CD4-positive, alpha-beta T cell treated with Interferon gamma for 1 hour (primary cell): ENCODE measurements at regions not wholly inside any gene's neighbourhood (a gene's known extent, or its start where the extent isn't known, plus 50 kb on each side); places are given as distances from the start of the nearest gene placed in this dataset.

Experiments
- DNase-seq: peaks from one replicate; pipeline ENCODE4 v3.0.0-alpha.2; 2020

- no peak for DNase-seq
These were observed 182.3 kb downstream of the MACROH2A1 start for GRCh38 chr5:135216471-135217343.

DNA sequence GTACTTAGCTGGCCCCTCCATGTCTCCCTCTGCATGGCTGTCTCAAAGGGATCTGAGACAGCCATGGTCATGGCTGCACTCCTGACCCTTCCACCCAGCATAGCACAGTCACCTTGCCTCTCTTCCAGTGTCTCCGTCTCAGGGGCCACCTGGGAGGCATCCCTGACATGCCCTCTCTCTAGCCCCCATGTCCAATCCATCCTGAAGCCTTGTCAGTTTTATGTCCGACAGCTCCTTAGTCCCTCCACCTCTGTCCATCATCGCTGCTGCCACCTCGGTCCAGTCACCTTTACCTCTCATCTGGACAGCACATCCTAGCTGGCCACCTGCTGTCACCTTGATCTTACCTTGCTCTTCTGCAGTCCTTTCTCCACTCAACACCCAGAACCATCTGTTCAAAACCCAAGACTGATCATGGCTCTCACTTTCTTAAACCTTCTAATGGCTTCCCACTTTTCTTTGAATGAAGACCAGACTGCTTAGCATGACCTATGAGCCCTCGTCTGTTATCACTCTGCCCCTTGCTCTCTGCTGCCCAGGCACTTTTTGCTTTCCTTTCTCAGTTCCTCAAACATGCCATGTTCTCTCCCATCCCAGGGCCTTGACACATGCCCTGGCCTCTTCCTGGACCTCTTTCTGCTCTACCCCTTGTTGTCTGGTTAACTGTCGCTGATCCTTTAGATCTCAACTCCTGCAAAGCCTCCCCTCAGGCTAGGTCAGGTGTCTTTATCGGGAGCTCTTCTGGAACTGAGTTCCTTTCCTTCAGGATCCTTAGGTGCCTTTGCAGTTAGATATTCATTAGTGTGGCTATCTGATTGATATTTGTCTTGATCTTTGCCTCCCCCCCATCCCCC, 181.8 kb upstream of the PITX1 start:
- DNase-seq: no peak

GRCh38 chr5:135214897-135215616, 181.0 kb upstream of the PITX1 start:
- peak; percentile 14 for DNase-seq

- no peak for DNase-seq
These were observed 179.6 kb upstream of the PITX1 start for GRCh38 chr5:135213466-135214239.

- no peak for DNase-seq
These were observed 179.0 kb upstream of the PITX1 start for GRCh38 chr5:135213027-135213386.

- DNase-seq: no peak
These were observed 178.5 kb upstream of the PITX1 start for GRCh38 chr5:135212361-135213026.

GRCh38 chr5:135211791-135212190, 177.8 kb upstream of the PITX1 start:
- no peak for DNase-seq

- no peak for DNase-seq
These were observed 177.2 kb upstream of the PITX1 start for GRCh38 chr5:135211083-135211790.

GRCh38 chr5:135210286-135211055, 176.4 kb upstream of the PITX1 start:
- no peak for DNase-seq

DNA sequence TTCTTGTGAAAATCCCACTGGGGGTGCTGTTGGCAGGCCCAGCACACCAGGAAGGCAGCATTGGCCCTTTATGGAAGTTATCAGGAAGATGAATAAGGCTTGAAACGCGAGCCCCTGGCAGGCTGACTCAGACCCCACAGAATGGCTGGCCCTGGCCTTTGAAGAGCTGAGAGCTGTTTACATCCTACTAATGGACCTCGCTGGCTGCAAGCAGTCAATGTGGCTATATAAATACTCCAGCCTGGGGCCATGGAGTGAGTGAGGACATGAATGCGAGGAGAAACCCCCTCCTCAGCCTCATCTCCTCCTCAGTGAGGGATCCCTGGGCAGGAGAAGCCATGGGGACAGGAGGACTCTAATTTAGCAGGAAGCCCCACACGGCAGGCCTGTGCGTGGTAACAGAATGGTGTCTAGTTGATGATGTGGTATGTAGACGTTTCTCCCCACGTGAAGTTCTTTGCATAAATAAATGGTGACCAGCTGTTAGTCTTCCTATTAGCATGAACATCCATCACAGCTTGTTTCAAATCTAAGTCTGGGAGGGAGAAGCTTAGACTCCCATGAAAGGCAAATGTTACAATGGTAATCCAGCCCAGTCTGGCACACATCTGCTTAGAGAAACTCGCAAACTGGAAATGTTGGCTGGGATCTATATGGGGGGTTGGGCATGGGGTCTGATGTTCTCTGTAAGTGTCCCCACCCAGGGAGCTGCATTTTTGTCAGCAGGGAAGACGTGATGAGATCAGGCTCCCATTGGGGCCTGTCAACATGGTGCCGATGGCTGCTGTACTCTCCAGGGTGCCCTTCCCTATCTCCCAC, 175.1 kb upstream of the PITX1 start:
- no peak for DNase-seq

- no peak for DNase-seq
These were observed 174.5 kb upstream of the PITX1 start for GRCh38 chr5:135208555-135208902.

DNA sequence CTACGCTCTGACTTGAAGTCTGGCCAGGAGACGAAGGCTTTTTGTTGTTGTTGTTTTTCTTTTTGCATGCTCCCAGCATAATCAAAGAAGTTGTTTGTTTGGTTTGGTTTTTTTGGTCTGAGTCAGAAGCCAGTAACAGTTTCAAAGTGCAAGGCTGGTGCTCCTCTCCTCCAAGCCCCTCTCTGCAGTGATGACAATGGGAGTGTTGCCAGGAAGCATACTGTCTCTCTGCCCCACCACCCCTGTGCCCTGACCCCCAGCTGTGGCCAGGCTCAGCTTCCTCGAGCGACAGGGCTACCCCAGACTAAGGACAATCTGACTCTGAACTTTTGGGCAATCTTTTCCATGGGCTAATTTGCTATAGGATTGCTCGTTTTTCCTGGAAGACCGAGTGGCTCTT, 173.8 kb upstream of the PITX1 start:
- DNase-seq: no peak

GRCh38 chr5:135206862-135207261, 172.8 kb upstream of the PITX1 start:
- no peak for DNase-seq

GRCh38 chr5:135205632-135206349, 171.8 kb upstream of the PITX1 start:
- no peak for DNase-seq

DNA sequence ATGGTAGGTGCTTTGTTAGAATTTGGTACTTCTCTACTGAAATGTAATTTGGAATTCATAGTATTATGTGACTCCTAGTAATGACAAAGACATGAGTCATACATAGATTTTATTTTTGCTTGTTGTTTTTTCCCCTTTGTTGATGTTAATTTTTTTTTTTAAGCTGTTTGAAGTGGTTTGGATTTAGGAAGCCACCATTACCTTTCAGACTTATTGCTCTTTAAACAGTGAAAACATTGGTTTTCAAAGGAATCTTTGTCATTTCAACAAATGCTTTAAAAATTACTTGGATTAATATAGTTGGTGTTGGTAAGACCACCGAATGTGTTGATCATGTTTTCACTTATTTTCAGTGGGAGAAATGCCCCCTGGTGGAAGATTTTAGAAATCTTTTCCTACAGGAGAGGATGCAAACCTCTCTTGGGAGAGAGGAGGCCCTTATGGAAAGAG, 170.1 kb upstream of the PITX1 start:
- no peak for DNase-seq

DNA sequence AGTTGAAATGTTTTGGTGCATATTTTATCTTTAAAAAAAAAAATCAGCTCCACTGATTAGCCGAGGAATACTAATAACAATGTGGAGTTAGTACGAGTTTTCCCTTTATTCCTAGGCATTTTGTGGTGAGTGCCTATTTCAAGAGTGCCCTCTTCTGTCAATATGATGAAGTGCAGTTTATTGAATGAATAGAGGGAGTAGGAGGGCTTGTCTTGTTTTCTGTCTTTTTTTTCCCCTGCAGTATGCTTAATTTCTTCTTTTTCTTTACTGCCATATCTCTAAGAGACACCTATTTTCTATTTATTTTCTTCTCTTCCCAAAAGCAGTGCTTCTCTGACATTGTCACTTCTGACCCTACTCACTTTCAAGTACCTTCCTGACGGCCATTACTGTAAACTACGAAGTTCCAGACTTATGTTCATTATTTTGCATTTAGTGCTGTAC, 169.6 kb upstream of the PITX1 start:
- DNase-seq: no peak

DNA sequence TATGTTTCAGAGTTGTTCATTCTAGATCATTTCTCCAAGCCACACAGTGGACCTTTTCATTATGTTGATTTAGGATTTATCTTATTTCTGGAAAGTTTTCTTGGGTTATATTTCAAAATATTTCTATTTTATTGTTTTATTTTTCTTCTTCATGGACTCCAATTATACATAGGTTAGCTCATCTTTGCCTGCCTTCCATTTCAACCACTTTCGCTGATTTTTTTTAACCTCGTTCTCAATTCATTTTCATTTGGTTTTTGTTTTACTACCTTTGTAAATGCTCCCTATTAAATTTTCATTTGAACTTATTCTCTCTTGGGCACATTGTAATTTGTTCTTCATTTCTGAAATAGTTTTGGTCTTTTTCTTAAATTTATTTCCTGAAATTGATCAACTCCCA, 169.0 kb upstream of the PITX1 start:
- no peak for DNase-seq

DNA sequence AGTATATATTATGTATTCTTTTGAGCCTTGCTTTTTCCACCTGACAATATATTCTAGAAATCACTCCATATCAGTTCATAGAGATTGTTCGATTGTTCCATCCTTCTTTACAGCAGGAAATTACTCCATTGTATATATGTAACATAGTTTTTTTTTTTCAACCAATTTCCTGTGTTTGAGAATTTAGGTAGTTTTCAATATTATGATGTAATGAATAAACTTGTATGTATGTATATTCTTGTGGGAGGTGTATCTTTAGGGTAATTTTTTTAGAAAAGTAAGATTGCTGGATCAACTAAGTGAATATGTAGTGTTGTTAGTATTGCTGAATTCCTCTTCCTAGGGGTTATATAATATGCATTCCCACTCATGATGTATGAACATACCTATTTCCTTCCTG, 165.9 kb upstream of the PITX1 start:
- DNase-seq: no peak

DNA sequence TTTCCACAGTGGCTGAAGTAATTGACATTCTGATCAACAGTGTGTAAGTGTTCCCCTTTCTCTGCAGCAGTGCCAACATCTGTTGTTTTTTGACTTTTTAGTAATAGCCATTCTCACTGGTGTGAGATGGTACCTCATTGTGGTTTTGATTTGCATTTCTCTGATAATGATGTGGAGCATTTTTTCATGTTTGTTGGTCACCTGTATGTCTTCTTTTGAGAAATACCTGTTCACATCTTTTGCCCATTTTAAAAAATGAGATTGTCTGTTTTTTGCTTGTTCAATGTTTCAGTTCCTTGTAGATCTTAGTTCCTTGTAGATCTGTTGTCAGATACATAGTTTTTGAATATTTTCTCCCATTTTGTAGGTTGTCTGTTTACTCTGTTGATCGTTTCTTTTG, 162.5 kb upstream of the PITX1 start:
- DNase-seq: no peak
